Lower leg skin (tissue), 3 donors: ENCODE measurements at regions not wholly inside any gene's neighbourhood (a gene's known extent, or its start where the extent isn't known, plus 50 kb on each side); places are given as distances from the start of the nearest gene placed in this dataset.

Source experiments
- CTCF ChIP-seq, 3 donors: fragments of 450-650 bp; IDR thresholded peaks; one replicate each; pipeline ENCODE4 v1.5.1; 2016; ENCODE audit warnings: antibody characterized with exemption in 3 of 3, mild to moderate bottlenecking in 3 of 3, moderate library complexity in 2 of 3
- POLR2A ChIP-seq, 2 donors: fragments of 450-650 bp; IDR thresholded peaks; one replicate each; pipeline ENCODE4 v1.6.1; 2016 to 2017; ENCODE audit warnings: antibody characterized with exemption in 2 of 2, mild to moderate bottlenecking in 1 of 2, moderate library complexity in 1 of 2

- TF ChIP-seq CTCF (IDR thresholded peaks at IDR 0.05) (no peak), POLR2A (IDR thresholded peaks at IDR 0.05) (no peak)
These were observed 1038.8 kb upstream of the GBE1 start for GRCh38 chr3:82800248-82800647.
